GM13976 (cell line): ENCODE measurements at regions not wholly inside any gene's neighbourhood (a gene's known extent, or its start where the extent isn't known, plus 50 kb on each side); places are given as distances from the start of the nearest gene placed in this dataset.
"Not testable (repeated sequence)": the region's sequence is repeated elsewhere in the genome, so short reads cannot be mapped to it uniquely, and the experiment has no call there.

Experiments used
- DNase-seq: peaks from one replicate; pipeline ENCODE4 v3.0.0; 2012; ENCODE audit warnings: low spot score
- CTCF ChIP-seq: IDR thresholded peaks from 2 replicates; pipeline ENCODE4 v1.5.1; 2012; ENCODE audit warnings: borderline replicate concordance, mild to moderate bottlenecking; ENCODE audit not compliant: insufficient read depth; ENCODE audit errors: extremely low read depth, missing control alignments, control extremely low read depth
- in situ Hi-C: fragments of 300-500 bp; cut with MboI; formaldehyde crosslinking; loops from one replicate; pipeline ENCODE4 v1.12.0; 2022; ENCODE audit warnings: low sequenced_read_pairs, mixed read lengths, inconsistent platforms; ENCODE audit not compliant: unreplicated experiment

- no peak for DNase-seq
- in situ Hi-C loops, result no loop called here
- TF ChIP-seq CTCF, result no peak
These were observed 123.8 kb downstream of the ARL4C start for GRCh38 chr2:234373060-234373459.

GRCh38 chr2:234372506-234372905 is 124.4 kb downstream of the ARL4C start:
- in situ Hi-C loops, result no loop called here

GRCh38 chr2:234368861-234369261 is 128.0 kb downstream of the ARL4C start:
- no peak for DNase-seq
- no peak for TF ChIP-seq CTCF
- in situ Hi-C loops, result no loop called here

More at GRCh38 chr2:234372506-234372905, 124.4 kb downstream of the ARL4C start:
- TF ChIP-seq CTCF, result no peak
- no peak for DNase-seq

- TF ChIP-seq CTCF, result no peak
- in situ Hi-C loops, result no loop called here
- no peak for DNase-seq
These were observed 130.0 kb downstream of the ARL4C start for GRCh38 chr2:234366891-234367290.

GRCh38 chr2:234364661-234365060 is 132.2 kb downstream of the ARL4C start:
- in situ Hi-C loops, result no loop called here
- no peak for DNase-seq
- no peak for TF ChIP-seq CTCF

GRCh38 chr2:234363647-234364294 is 133.1 kb downstream of the ARL4C start:
- TF ChIP-seq CTCF, result no peak
- in situ Hi-C loops, result no loop called here
- no peak for DNase-seq

GRCh38 chr2:234363011-234363487 is 133.8 kb downstream of the ARL4C start:
- DNase-seq, result no peak
- in situ Hi-C loops, result no loop called here

GRCh38 chr2:234360313-234360975 is 136.4 kb downstream of the ARL4C start:
- DNase-seq, in situ Hi-C loops: not testable (repeated sequence)

More at GRCh38 chr2:234363011-234363487, 133.8 kb downstream of the ARL4C start:
- no peak for TF ChIP-seq CTCF
